Pons (tissue), 1 donor: ENCODE measurements at regions not wholly inside any gene's neighbourhood (a gene's known extent, or its start where the extent isn't known, plus 50 kb on each side); places are given as distances from the start of the nearest gene placed in this dataset.
"Not testable (repeated sequence)": the region's sequence is repeated elsewhere in the genome, so short reads cannot be mapped to it uniquely, and the experiment has no call there.

ENCODE experiments used
- DNase-seq: peaks from one replicate; pipeline ENCODE4 v3.0.0-alpha.2; 2016; ENCODE audit warnings: low spot score

DNA sequence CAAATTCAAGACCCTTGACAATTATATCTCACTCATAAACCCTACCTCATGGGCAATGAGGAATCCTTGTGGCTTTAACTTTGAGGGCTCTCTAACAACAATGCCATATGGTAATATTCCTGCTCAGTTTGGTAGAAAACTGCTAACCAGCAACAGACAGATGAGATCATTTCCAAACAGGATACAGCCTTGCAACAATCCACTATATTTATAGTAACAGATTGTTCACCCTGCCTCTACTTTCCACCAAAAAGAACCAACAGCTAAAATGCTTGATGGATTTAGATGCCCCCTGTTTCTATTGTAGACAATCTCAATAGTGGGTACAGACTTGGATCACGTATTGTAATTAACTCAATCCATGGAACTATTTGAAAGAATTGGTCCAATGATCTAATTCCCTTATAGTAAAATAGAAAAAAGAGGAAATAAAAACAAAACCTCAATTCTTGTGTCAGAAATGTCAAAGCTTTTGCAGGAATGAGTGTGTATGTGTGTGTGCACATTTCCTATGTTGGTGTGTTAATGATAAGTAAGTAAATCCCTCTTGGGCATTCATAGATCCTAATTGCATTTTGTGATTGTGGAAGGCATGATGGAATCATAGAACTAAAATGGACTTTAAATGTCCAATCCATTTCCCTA is 100.0 kb upstream of the EDEM3 start:
- no peak for DNase-seq

- no peak for DNase-seq
Observed at GRCh38 chr1:184854036-184854435, 99.4 kb upstream of the EDEM3 start.

GRCh38 chr1:184851822-184852746 is 97.4 kb upstream of the EDEM3 start:
- no peak for DNase-seq

DNA sequence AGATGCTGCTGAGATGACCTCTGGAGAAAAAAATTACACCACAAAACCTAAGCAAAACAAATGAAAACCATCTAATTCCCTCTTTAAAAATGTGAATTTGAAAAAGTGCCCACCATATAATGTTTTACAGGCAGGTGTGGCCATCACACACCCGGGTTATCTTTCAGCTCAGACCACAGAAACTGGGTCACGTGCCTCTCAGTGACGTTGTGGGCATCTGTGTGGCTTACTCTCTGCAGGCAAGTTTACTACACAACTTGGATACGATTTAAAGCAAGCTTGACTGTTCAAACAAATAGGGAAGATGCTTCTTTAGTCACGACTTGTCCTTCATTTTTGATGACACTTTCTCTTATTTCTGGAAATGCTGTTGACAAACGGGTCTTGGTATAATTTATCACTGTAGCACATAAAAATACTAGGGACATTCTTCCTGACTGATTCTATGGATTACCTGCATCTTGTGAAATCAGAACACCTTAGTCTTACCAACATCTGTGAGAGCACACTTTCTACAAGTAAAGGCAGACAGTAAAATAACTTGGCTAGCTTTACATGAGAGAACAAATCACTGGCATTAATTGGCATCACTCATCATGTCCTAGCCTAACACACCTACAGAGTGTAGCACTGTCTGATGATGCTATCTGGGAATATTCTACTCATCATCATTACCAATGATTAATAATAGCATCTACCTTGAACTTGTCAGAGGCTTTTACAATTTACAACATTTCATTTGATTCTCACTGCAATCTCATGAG is 89.3 kb upstream of the EDEM3 start:
- DNase-seq, result no peak

DNA sequence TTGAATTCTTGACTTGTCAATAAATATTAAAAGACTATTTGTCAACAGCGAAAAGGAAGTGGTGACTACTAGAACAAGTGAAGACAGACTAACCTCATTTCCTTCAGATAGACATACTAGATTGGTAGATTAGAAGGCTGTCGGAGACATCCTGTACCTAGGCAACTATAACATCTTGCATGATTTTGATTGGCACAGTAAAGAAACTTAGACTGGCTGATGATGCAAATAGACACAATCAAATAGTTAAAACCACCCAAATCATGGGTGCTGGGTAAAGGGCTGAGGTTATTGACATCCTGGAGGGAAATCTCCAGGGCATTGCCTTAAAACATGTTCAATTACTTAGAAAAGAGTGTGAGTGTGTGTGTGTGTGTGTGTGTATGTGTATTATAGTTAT is 85.9 kb upstream of the EDEM3 start:
- DNase-seq, result no peak

- DNase-seq, result peak; percentile 26
Observed at GRCh38 chr1:184838504-184838951, 83.9 kb upstream of the EDEM3 start.

DNA sequence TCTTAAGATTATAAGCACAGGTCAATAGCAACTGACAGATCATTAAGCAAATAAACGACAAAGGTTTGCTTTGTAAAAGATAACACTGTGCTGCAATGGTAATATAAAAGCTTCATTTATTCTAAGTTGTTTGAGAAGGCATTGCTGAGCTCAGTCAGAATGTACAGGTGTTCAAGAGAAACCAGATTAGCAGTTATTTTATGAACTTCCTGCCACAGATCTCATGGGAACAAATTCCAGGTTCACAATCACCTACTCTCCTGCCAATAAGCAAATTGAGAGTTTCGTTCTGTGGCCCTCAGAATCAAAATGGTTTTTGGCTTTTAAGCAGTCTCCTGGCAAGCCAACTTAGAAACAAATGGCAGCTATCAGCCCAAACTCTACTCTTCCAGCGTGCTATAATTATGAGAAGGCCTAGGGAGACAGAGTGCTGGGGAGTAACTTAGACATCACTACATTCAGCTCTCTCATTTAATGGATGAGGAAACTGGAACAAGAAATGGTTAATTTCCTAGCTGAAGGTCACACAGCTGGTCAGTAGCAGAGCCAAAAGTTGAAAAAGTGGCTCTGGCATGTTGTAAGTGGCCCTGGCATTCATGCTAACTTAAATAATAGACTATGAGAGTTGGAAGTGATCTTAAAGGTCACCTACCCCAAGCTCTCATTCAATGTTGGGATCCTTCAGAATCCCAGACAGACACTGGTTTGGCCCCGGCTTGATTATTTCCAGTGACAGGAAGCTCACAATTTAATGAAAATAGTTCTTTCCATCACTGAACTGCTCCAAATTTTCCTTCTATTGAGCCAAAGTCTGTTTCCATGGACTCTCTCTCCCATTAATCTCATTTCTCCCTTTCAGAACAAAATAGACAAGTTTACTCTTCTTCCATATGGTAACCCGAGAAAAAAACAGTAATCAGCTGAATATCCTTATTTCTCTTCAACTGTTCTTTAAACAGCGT is 82.6 kb upstream of the EDEM3 start:
- DNase-seq, result no peak

DNA sequence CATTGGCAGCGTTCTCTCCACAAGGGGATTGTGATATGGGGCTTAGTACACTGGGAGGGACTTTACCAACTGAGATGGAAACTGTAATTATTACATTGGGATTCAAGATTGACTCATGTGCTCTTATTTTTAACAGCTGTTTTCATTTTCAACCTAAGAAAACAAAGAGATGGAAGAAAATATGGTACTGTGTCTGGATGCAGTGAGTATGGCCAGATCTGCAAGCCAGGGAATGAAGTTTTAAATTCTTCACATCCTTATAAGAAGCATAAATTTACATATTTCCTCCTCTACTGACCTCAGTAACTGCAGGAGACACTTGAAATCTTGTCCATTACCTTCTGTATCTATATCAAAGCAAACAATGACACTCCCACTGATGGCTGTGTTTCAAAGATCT is 81.5 kb upstream of the EDEM3 start:
- DNase-seq, result no peak

- DNase-seq, result not testable (repeated sequence)
Observed at GRCh38 chr1:184833994-184834393, 79.3 kb upstream of the EDEM3 start.

DNA sequence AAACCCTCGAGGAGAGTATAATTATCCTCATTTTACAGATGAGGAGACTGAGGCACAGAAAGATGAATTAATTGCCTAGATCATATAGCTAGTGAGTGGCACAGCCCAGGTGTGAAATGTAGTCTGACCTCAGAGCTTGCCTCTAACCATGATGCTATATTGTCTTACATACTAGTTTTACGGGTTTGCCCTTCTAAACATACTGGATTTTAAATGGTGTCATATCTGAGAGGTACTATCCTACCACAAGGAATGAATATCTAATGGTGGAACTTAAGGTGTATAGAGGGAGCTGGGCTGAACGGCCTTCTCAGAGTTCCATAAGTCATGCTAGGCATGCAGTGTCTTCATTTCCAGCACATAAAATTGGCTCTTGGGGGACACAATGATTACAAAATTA is 77.9 kb upstream of the EDEM3 start:
- no peak for DNase-seq

DNA sequence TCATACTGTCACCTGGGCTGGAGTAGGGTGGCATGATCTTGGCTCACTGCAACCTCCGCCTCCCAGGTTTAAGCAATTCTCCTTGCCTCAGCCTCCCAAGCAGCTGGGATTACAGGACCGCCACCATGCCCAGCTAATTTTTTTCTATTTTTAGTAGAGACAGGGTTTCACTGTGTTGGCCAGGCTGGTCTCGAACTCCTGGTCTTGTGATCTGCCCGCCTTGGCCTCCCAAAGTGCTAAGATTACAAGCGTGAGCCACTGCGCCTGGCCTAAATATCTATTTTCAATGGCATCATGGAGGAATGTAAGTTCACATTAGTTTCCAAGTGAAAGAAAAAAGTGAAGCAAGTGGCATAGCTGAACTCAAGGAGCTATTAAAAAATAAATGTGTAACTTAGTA is 74.8 kb upstream of the EDEM3 start:
- DNase-seq, result not testable (repeated sequence)

DNA sequence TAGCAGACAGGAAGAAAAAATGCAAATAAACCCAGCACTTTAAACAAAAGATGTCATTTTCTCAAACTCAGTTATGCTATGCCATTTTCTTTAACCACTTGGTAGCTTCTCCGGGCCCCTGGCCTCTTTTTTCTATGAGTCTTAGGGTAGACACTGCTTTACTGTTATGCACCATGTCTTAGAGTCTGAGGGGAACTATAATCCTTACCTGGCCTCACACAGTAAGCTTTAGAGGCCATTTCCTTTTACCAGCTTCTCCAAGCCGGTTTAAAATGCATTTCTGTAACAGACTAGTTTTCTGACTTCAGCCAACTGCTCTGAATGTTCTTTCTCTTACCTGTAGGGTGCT is 73.7 kb upstream of the EDEM3 start:
- no peak for DNase-seq

DNA sequence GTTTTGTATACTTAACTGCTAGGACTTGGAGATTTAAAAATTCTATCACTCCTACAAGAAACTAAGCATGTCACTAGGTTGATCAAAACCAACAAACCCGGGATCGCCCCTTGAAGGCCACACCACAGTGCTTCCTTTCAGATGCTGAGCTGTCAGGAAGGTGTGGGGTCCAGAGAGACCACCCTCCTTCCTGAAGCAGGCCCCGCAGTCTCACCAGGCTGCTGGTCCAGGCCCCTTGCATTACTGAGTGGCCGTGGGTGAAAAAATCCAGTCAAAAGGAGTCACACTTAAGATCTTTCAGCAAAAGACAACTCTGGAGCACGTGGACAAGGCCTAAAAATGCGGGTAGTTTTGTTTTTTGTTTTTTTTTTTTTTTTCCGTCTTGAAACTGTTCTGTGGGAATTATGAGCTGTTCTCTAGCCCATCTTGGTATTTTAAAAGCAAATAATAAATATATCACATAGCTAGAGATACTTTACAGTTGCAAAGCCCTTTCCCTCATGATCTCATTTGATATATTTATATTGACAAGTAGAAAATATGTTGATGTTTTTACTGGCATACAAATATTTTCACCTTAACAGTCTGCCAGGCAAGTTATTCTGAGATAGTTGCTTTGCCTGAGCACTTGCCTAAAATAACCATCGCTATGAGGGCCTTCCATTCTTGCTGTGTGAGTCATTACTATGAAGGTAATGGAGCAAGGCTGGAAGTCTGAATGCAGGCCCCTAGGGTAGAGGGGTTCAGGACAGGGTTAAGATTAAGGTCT is 73.1 kb upstream of the EDEM3 start:
- no peak for DNase-seq

GRCh38 chr1:184826001-184826400 is 71.3 kb upstream of the EDEM3 start:
- no peak for DNase-seq

GRCh38 chr1:184825571-184825970 is 70.9 kb upstream of the EDEM3 start:
- peak; percentile 59 for DNase-seq

GRCh38 chr1:184824691-184825323 is 70.1 kb upstream of the EDEM3 start:
- DNase-seq, result no peak

DNA sequence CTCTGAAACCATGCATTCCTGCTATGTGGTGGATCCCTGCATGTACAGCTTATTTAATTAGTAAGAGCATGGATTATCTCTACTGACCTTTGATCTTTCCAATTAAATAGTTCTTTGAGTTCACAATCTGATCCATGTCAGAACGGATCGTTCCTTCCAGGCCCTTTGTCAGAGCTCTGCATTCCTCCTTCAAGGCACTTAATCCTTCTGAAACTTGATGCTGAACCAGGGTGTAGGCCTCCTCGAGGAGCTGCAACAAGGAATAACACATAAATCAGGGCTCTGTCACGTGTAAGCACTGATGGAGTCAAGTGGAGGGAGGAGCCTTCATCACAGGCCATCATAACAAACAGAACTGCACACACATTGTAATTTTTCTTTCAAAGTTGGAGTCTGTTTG is 68.4 kb upstream of the EDEM3 start:
- no peak for DNase-seq

GRCh38 chr1:184822267-184822666 is 67.6 kb upstream of the EDEM3 start:
- no peak for DNase-seq

DNA sequence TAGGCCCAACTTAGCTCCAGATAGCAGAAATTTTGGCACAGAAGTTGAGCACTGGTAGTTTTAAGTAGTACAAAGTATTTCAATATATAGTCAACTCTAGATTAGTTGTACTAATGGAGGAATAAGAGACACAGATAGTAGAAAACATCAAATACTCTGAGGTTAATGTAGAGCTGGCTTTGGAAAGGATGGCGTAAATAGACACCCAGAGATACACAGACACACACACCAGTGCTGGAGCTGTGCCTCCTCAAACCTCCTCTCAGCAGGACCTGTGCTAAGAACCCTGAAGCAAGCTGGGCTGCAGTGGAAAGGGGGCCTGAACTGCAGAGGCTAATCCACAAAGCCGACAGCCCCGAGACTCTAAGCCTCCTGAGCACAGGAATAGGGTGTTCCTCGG is 67.0 kb upstream of the EDEM3 start:
- no peak for DNase-seq

DNA sequence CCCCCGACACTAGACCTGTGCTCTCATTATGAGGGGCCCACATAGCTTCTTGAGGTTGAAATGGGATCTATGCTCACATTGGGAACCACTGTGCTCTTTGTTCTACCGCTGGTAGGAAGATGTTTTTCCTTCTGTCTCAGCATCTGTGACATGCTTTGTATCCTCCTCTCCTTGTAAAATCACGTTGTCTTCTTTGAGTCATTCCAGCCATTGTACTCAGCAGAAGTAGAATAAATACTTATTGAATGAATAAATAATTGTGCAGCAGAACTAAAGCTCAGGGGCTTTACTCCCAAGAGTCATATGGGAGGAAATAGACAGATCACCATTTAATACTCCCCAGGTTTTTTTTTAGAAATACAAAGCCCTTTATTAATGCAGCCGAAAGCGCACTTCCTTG is 66.3 kb upstream of the EDEM3 start:
- DNase-seq, result no peak
